ENCODE measurements at regions not wholly inside any gene's neighbourhood (a gene's known extent, or its start where the extent isn't known, plus 50 kb on each side); places are given as distances from the start of the nearest gene placed in this dataset.

DNA sequence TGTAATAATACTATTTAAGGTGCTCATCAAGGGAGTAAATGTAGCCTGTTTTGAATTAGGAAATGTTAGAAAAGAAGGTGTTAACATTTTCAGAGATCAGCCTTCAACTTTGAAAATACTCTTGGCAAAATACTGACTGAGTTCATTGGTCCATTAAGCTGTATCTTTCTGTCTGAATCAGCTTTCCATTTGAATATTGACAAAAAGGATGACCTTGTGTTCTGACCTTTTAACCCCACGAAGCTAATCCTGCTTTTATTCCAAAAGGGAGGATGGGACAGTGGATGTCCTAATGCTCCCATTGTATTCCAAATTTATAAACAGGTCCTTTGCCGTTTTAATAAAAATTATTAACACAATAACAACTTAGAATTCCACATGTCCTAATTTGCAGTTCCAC lies 259.7 kb upstream of the NRIP1 start:
- ChIA-PET SMC1A (ENCODE audit: uncharacterized antibody, unreplicated experiment) (no interaction called here), CTCF (no interaction called here), RAD21 (ENCODE audit: unreplicated experiment) (no interaction called here), POLR2A (no interaction called here)
- WGBS (ENCODE audit: insufficient coverage, insufficient replicate concordance, low lambda C conversion rate, missing lambda C conversion rate), result 22% methylated on average over 2 of the region's 2 CpGs
- no peaks in the 10 kb centered on the region for H3K27me3 ChIP-seq (replicated peaks in 1 of 2; ENCODE audit: control insufficient read depth in 2 of 2, insufficient read depth in 2 of 2, low read length in 1 of 2)
- no peak overlapping the region for H3K9ac ChIP-seq (ENCODE audit: control insufficient read depth, insufficient read depth, low read length)
- H3K9me3 ChIP-seq (replicated peaks; ENCODE audit: control insufficient read depth, insufficient read depth, low read length), result no peaks in the 10 kb centered on the region; the same call in 2 of the 3 replicates
- no peaks in the 10 kb centered on the region for H3K36me3 ChIP-seq (ENCODE audit: control insufficient read depth in 2 of 2, insufficient read depth in 2 of 2, low read length in 1 of 2)
- ATAC-seq (no peak), DNase-seq (ENCODE audit: low read depth, low spot score) (no peak), FAIRE-seq (no peak)
- in situ Hi-C loops (cut with MboI) (no loop called here), intact Hi-C loops (cut with micrococcal nuclease; ENCODE audit: unreplicated experiment) (no loop called here)
- H3K27ac ChIP-seq (ENCODE audit: control insufficient read depth, insufficient read depth), result no peak overlapping the region
- H3K4me3 ChIP-seq, result no peak overlapping the region
- BruUV-seq (replicated peaks), result no TSS peak
- no peaks in the 10 kb centered on the region for H3K79me2 ChIP-seq (ENCODE audit: control insufficient read depth, insufficient read depth, low read length)
- no peak overlapping the region for H3K4me2 ChIP-seq (ENCODE audit: control insufficient read depth, insufficient read depth)
- no peaks in the 10 kb centered on the region for H3K4me1 ChIP-seq (ENCODE audit: control insufficient read depth, insufficient read depth, low read length)
- H4K20me1 ChIP-seq (ENCODE audit: control insufficient read depth, insufficient read depth), result no peaks in the 10 kb centered on the region
- TF ChIP-seq IRF4 (IDR thresholded peaks at IDR 0.05; ENCODE audit: low read depth, low read length), result no peak
- TF ChIP-seq STAT3 (IDR thresholded peaks at IDR 0.05; ENCODE audit: low read depth, low read length), result no peak
- no peak for TF ChIP-seq CBX5 (IDR thresholded peaks at IDR 0.05; ENCODE audit: low read depth)
- no peak for TF ChIP-seq GATAD2B (conservative IDR thresholded peaks at IDR 0.05; ENCODE audit: low read depth)
- TF ChIP-seq SREBF1 (IDR thresholded peaks at IDR 0.05; ENCODE audit: low read length), result no peak
- TF ChIP-seq IKZF2 (IDR thresholded peaks at IDR 0.05), result no peak
- no peak for TF ChIP-seq CHD4 (IDR thresholded peaks at IDR 0.05)
- TF ChIP-seq NFIC (IDR thresholded peaks at IDR 0.05; ENCODE audit: low read depth, low read length), result no peak
- H2AFZ ChIP-seq (ENCODE audit: control insufficient read depth, low read depth, low read length), result no peak overlapping the region

DNA sequence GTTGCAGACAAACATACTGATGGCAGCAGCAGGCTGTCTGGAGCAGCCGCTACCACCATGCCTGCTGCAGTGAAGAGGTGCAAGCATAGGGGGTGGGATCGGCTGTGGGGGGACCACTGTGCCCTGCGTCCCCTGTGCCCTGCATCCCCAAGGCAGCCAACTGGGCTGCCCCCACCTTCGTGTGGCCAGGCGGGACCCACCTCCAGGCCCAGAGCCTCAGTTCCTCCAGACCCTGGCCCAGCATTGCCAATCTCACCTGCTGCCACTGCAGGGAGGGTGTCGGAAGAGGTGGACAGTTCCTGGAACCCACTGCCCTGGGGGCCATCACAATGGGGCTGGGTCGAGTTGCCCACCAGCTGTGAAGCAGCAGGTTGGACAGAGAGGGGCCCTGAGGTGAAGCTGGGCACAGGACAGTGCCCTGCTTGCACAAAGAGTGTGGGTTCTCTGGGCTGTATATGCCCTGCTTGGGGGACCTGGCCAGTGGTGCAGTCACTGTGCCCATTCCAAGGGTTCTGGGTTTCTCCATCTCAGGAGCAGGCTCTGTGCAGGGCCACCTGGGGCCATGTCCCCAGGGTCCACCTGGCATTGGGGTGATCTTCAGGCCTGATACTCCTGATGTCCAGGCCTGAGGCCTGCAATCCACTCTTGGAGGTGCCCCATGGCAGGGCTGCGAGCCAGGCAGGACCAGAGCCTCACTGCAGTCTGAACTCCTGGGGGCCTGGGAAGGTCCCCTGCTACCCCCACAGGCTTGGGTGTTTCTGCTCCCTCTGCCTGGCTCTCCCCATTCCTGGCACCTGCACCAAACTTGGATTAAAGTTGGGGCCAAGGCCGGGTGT lies 261.4 kb upstream of the NRIP1 start:
- no peak overlapping the region for H3K27ac ChIP-seq (ENCODE audit: control insufficient read depth, insufficient read depth)
- no peak overlapping the region for H3K4me3 ChIP-seq
- H4K20me1 ChIP-seq (ENCODE audit: control insufficient read depth, insufficient read depth), result no peaks in the 10 kb centered on the region
- no peaks in the 10 kb centered on the region for H3K4me1 ChIP-seq (ENCODE audit: control insufficient read depth, insufficient read depth, low read length)
- no peak overlapping the region for H3K9ac ChIP-seq (ENCODE audit: control insufficient read depth, insufficient read depth, low read length)
- FAIRE-seq (no peak), DNase-seq (ENCODE audit: low read depth, low spot score) (no peak), ATAC-seq (no peak)
- intact Hi-C loops (cut with micrococcal nuclease; ENCODE audit: unreplicated experiment), result no loop called here
- no peak overlapping the region for H2AFZ ChIP-seq (ENCODE audit: control insufficient read depth, low read depth, low read length)
- TF ChIP-seq KLF5 (IDR thresholded peaks at IDR 0.05; ENCODE audit: partially characterized antibody) (no peak), RELA (IDR thresholded peaks at IDR 0.05; ENCODE audit: borderline replicate concordance, partially characterized antibody) (no peak)
- ChIA-PET POLR2A (no interaction called here), SMC1A (ENCODE audit: uncharacterized antibody, unreplicated experiment) (no interaction called here), RAD21 (ENCODE audit: unreplicated experiment) (no interaction called here), CTCF (no interaction called here)
- in situ Hi-C loops (cut with MboI), result no loop called here
- H3K79me2 ChIP-seq (ENCODE audit: control insufficient read depth, insufficient read depth, low read length), result no peaks in the 10 kb centered on the region
- no TSS peak for BruUV-seq (replicated peaks)
- H3K36me3 ChIP-seq (ENCODE audit: control insufficient read depth in 2 of 2, insufficient read depth in 2 of 2, low read length in 1 of 2), result no peaks in the 10 kb centered on the region
- no peak overlapping the region for H3K4me2 ChIP-seq (ENCODE audit: control insufficient read depth, insufficient read depth)
- H3K9me3 ChIP-seq (replicated peaks; ENCODE audit: control insufficient read depth, insufficient read depth, low read length), result no peaks in the 10 kb centered on the region; the same call in 2 of the 3 replicates
- H3K27me3 ChIP-seq (replicated peaks in 1 of 2; ENCODE audit: control insufficient read depth in 2 of 2, insufficient read depth in 2 of 2, low read length in 1 of 2), result no peaks in the 10 kb centered on the region
- 21% methylated on average over 9 of the region's 9 CpGs for WGBS (ENCODE audit: insufficient coverage, insufficient replicate concordance, low lambda C conversion rate, missing lambda C conversion rate)
